PC-3 (cell line): ENCODE measurements at regions not wholly inside any gene's neighbourhood (a gene's known extent, or its start where the extent isn't known, plus 50 kb on each side); places are given as distances from the start of the nearest gene placed in this dataset.

Experiments used
- CTCF ChIP-seq: fragments of 300-600 bp; sonication (generic); conservative IDR thresholded peaks from 2 replicates; pipeline ENCODE4 v1.5.1; 2017; ENCODE audit warnings: antibody characterized with exemption, low read depth, mild to moderate bottlenecking, low read length
- EZH2 ChIP-seq: fragments of 300-600 bp; sonication (generic); IDR thresholded peaks from one replicate; pipeline ENCODE4 v1.6.1; 2017; ENCODE audit warnings: antibody characterized with exemption, mild to moderate bottlenecking, low read length; ENCODE audit not compliant: unreplicated experiment

DNA sequence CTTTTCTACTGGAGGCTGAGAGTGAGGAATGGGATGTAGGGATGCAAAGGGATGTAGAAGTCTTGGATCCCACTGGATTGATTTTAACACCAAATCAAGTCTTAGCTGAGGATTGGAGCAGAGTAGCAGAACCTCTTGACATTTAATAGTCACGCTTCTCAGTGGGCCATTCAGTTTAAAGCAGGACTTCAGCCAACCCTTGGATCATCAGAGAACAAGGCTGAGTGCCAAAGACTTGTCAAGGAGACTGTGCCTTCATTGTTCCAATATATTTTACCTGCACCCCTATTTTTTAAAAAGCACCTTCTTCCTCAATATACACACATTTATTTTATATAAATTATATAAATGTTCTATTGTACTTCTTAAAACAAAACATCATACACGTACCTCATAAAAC, 242.4 kb upstream of the ST6GAL2 start:
- TF ChIP-seq EZH2 = no peak
- no peak for TF ChIP-seq CTCF
